Activated T-cell treated with anti-CD3 and anti-CD28 coated beads, Interleukin-2, amount 50 U/mL, for 1 hour (primary cell): ENCODE measurements at regions not wholly inside any gene's neighbourhood (a gene's known extent, or its start where the extent isn't known, plus 50 kb on each side); places are given as distances from the start of the nearest gene placed in this dataset.

Experiments used
- DNase-seq: peaks from one replicate; pipeline ENCODE4 v3.0.0-alpha.2; 2020

GRCh38 chr5:3827624-3828023 is 232.0 kb downstream of the IRX1 start:
- no peak for DNase-seq

GRCh38 chr5:3828761-3829160 is 233.1 kb downstream of the IRX1 start:
- DNase-seq, result no peak

- DNase-seq, result no peak
Measured at GRCh38 chr5:3833566-3833965, 237.9 kb downstream of the IRX1 start.

- DNase-seq, result no peak
Measured at GRCh38 chr5:3835811-3836210, 240.2 kb downstream of the IRX1 start.

GRCh38 chr5:3836528-3836927 is 240.9 kb downstream of the IRX1 start:
- DNase-seq, result no peak

GRCh38 chr5:3837506-3837905 is 241.9 kb downstream of the IRX1 start:
- DNase-seq, result no peak

GRCh38 chr5:3839151-3839550 is 243.5 kb downstream of the IRX1 start:
- DNase-seq, result no peak

GRCh38 chr5:3842591-3842990 is 247.0 kb downstream of the IRX1 start:
- no peak for DNase-seq

GRCh38 chr5:3843706-3844105 is 248.1 kb downstream of the IRX1 start:
- no peak for DNase-seq

GRCh38 chr5:3844266-3844665 is 248.6 kb downstream of the IRX1 start:
- DNase-seq, result no peak

- DNase-seq, result no peak
Measured at GRCh38 chr5:3845230-3845629, 249.6 kb downstream of the IRX1 start.

- DNase-seq, result no peak
Measured at GRCh38 chr5:3852161-3852916, 256.7 kb downstream of the IRX1 start.

- DNase-seq, result no peak
Measured at GRCh38 chr5:3853362-3853761, 257.7 kb downstream of the IRX1 start.

GRCh38 chr5:3854188-3854821 is 258.7 kb downstream of the IRX1 start:
- no peak for DNase-seq

GRCh38 chr5:3856036-3856435 is 260.4 kb downstream of the IRX1 start:
- DNase-seq, result no peak

GRCh38 chr5:3858524-3858923 is 262.9 kb downstream of the IRX1 start:
- DNase-seq, result no peak

- no peak for DNase-seq
Measured at GRCh38 chr5:3862906-3863305, 267.3 kb downstream of the IRX1 start.

- no peak for DNase-seq
Measured at GRCh38 chr5:3875144-3875543, 279.5 kb downstream of the IRX1 start.

GRCh38 chr5:3878267-3878666 is 282.6 kb downstream of the IRX1 start:
- no peak for DNase-seq

GRCh38 chr5:3883040-3883439 is 287.4 kb downstream of the IRX1 start:
- no peak for DNase-seq

GRCh38 chr5:3886524-3887451 is 291.2 kb downstream of the IRX1 start:
- DNase-seq, result no peak

- DNase-seq, result no peak
Measured at GRCh38 chr5:3888310-3888709, 292.7 kb downstream of the IRX1 start.

- DNase-seq, result no peak
Measured at GRCh38 chr5:3889412-3890142, 293.9 kb downstream of the IRX1 start.
